ENCODE measurements at regions not wholly inside any gene's neighbourhood (a gene's known extent, or its start where the extent isn't known, plus 50 kb on each side); places are given as distances from the start of the nearest gene placed in this dataset.

GRCh38 chr5:14980698-14981097, 109.1 kb upstream of the ANKH start:
- ATAC-seq (no peak), DNase-seq (no peak)
- Histone ChIP-seq H3K9ac (ENCODE audit: low read length) (no peak overlapping the region), H3K27ac (ENCODE audit: low read length) (no peak overlapping the region), H4K20me1 (ENCODE audit: low read length) (no peaks in the 10 kb centered on the region), H2AFZ (ENCODE audit: low read length) (no peak overlapping the region), H3K4me3 (ENCODE audit: low read length) (no peak overlapping the region), H3K36me3 (ENCODE audit: low read depth, low read length) (no peaks in the 10 kb centered on the region), H3K79me2 (ENCODE audit: low read length) (no peaks in the 10 kb centered on the region), H3K4me1 (ENCODE audit: insufficient read depth, low read length) (no peaks in the 10 kb centered on the region), H3F3A (ENCODE audit: low read length, unreplicated experiment) (no peaks in the 10 kb centered on the region), H3K4me2 (ENCODE audit: low read length) (no peak overlapping the region), H3K9me3 (ENCODE audit: low read length) (no peaks in the 10 kb centered on the region; the same call in 1 of the 2 replicates), H3K9me2 (replicated peaks; ENCODE audit: low read length) (no peaks in the 10 kb centered on the region), H3K27me3 (ENCODE audit: low read length) (no peaks in the 10 kb centered on the region)
- ChIA-PET POLR2A (ENCODE audit: unreplicated experiment) (no interaction called here), CTCF (no interaction called here)
- intact Hi-C loops (cut with micrococcal nuclease): no loop called here
- no TSS peak for BruUV-seq (replicated peaks)
- no peak for TF ChIP-seq EZH2 (IDR thresholded peaks at IDR 0.05; ENCODE audit: low read length, unreplicated experiment)
- TF ChIP-seq CTCF (conservative IDR thresholded peaks at IDR 0.05; ENCODE audit: low read depth, low read length): no peak
- no peak for TF ChIP-seq EZH2phosphoT487 (IDR thresholded peaks at IDR 0.05; ENCODE audit: borderline replicate concordance, low read length)

- H3K9me3 ChIP-seq (ENCODE audit: low read length): no peaks in the 10 kb centered on the region
- no peaks in the 10 kb centered on the region for H4K20me1 ChIP-seq (ENCODE audit: low read length)
- no peaks in the 10 kb centered on the region for H3K79me2 ChIP-seq (ENCODE audit: low read length)
- no peak overlapping the region for H3K9ac ChIP-seq (ENCODE audit: low read length)
- DNase-seq (peak; percentile 43), ATAC-seq (peak; percentile 45)
- no peak overlapping the region for H3K4me3 ChIP-seq (ENCODE audit: low read length)
- intact Hi-C loops (cut with micrococcal nuclease): no loop called here
- no peaks in the 10 kb centered on the region for H3K27me3 ChIP-seq (ENCODE audit: low read length)
- ChIA-PET POLR2A (ENCODE audit: unreplicated experiment) (no interaction called here), CTCF (no interaction called here)
- H3F3A ChIP-seq (ENCODE audit: low read length, unreplicated experiment): no peaks in the 10 kb centered on the region
- H3K27ac ChIP-seq (ENCODE audit: low read length): no peak overlapping the region
- no peak for TF ChIP-seq EZH2 (IDR thresholded peaks at IDR 0.05; ENCODE audit: low read length, unreplicated experiment)
- TF ChIP-seq CTCF (conservative IDR thresholded peaks at IDR 0.05; ENCODE audit: low read depth, low read length): no peak
- H3K36me3 ChIP-seq (ENCODE audit: low read depth, low read length): no peaks in the 10 kb centered on the region
- BruUV-seq (replicated peaks): no TSS peak
- H3K4me2 ChIP-seq (ENCODE audit: low read length): no peak overlapping the region
- H2AFZ ChIP-seq (ENCODE audit: low read length): no peak overlapping the region
- no peaks in the 10 kb centered on the region for H3K4me1 ChIP-seq (ENCODE audit: insufficient read depth, low read length)
- no peaks in the 10 kb centered on the region for H3K9me2 ChIP-seq (replicated peaks; ENCODE audit: low read length)
These were observed 105.6 kb upstream of the ANKH start for GRCh38 chr5:14977058-14977685.

GRCh38 chr5:14976486-14976885, 104.9 kb upstream of the ANKH start:
- no peak overlapping the region for H3K4me2 ChIP-seq (ENCODE audit: low read length)
- intact Hi-C loops (cut with micrococcal nuclease): no loop called here
- ChIA-PET POLR2A (ENCODE audit: unreplicated experiment) (no interaction called here), CTCF (no interaction called here)
- ATAC-seq (no peak), DNase-seq (no peak)
- no peak overlapping the region for H2AFZ ChIP-seq (ENCODE audit: low read length)
- no peaks in the 10 kb centered on the region for H3K9me2 ChIP-seq (replicated peaks; ENCODE audit: low read length)
- BruUV-seq (replicated peaks): no TSS peak
- no peak overlapping the region for H3K27ac ChIP-seq (ENCODE audit: low read length)
- no peak overlapping the region for H3K9ac ChIP-seq (ENCODE audit: low read length)
- no peaks in the 10 kb centered on the region for H3K9me3 ChIP-seq (ENCODE audit: low read length)
- no peak overlapping the region for H3K4me3 ChIP-seq (ENCODE audit: low read length)
- no peaks in the 10 kb centered on the region for H4K20me1 ChIP-seq (ENCODE audit: low read length)
- no peaks in the 10 kb centered on the region for H3K4me1 ChIP-seq (ENCODE audit: insufficient read depth, low read length)
- H3K27me3 ChIP-seq (ENCODE audit: low read length): no peaks in the 10 kb centered on the region
- H3K79me2 ChIP-seq (ENCODE audit: low read length): no peaks in the 10 kb centered on the region
- no peaks in the 10 kb centered on the region for H3F3A ChIP-seq (ENCODE audit: low read length, unreplicated experiment)
- no peaks in the 10 kb centered on the region for H3K36me3 ChIP-seq (ENCODE audit: low read depth, low read length)
- TF ChIP-seq EZH2phosphoT487 (IDR thresholded peaks at IDR 0.05; ENCODE audit: borderline replicate concordance, low read length): no peak
- no peak for TF ChIP-seq CTCF (conservative IDR thresholded peaks at IDR 0.05; ENCODE audit: low read depth, low read length)
- TF ChIP-seq EZH2 (IDR thresholded peaks at IDR 0.05; ENCODE audit: low read length, unreplicated experiment): no peak

Measured in PC-3 (cell line).